GM19043 (cell line): ENCODE measurements at regions not wholly inside any gene's neighbourhood (a gene's known extent, or its start where the extent isn't known, plus 50 kb on each side); places are given as distances from the start of the nearest gene placed in this dataset.

ENCODE experiments used
- ATAC-seq: cut with Tn5 transposase; IDR thresholded peaks from one replicate; pipeline ENCODE4 v1.9.1; 2021; ENCODE audit warnings: low read depth; ENCODE audit not compliant: unreplicated experiment

GRCh38 chr9:73548201-73548600 lies 396.5 kb downstream of the ANXA1 start:
- ATAC-seq: no peak

- ATAC-seq: no peak
Measured at GRCh38 chr9:73549991-73550390, 398.3 kb downstream of the ANXA1 start.

GRCh38 chr9:73553295-73553694 lies 401.6 kb downstream of the ANXA1 start:
- no peak for ATAC-seq

GRCh38 chr9:73558471-73558870 lies 406.8 kb downstream of the ANXA1 start:
- ATAC-seq: no peak

GRCh38 chr9:73565026-73565425 lies 413.4 kb downstream of the ANXA1 start:
- ATAC-seq: no peak

- ATAC-seq: no peak
Measured at GRCh38 chr9:73565833-73566465, 414.3 kb downstream of the ANXA1 start.

- ATAC-seq: no peak
Measured at GRCh38 chr9:73566627-73567026, 415.0 kb downstream of the ANXA1 start.

- ATAC-seq: no peak
Measured at GRCh38 chr9:73573235-73573634, 421.6 kb downstream of the ANXA1 start.

GRCh38 chr9:73575101-73576060 lies 423.7 kb downstream of the ANXA1 start:
- ATAC-seq: no peak

GRCh38 chr9:73577848-73578247 lies 426.2 kb downstream of the ANXA1 start:
- no peak for ATAC-seq

- no peak for ATAC-seq
Measured at GRCh38 chr9:73579823-73580222, 428.2 kb downstream of the ANXA1 start.

- ATAC-seq: no peak
Measured at GRCh38 chr9:73583576-73583975, 431.9 kb downstream of the ANXA1 start.

- no peak for ATAC-seq
Measured at GRCh38 chr9:73595036-73595545, 443.4 kb downstream of the ANXA1 start.

- no peak for ATAC-seq
Measured at GRCh38 chr9:73596321-73596720, 444.7 kb downstream of the ANXA1 start.

- no peak for ATAC-seq
Measured at GRCh38 chr9:73597039-73597438, 445.4 kb downstream of the ANXA1 start.

GRCh38 chr9:73597771-73598170 lies 446.1 kb downstream of the ANXA1 start:
- no peak for ATAC-seq

GRCh38 chr9:73609381-73609780 lies 457.7 kb downstream of the ANXA1 start:
- ATAC-seq: no peak

- no peak for ATAC-seq
Measured at GRCh38 chr9:73611032-73611431, 459.4 kb downstream of the ANXA1 start.

GRCh38 chr9:73613092-73613701 lies 461.5 kb downstream of the ANXA1 start:
- ATAC-seq: no peak

- ATAC-seq: no peak
Measured at GRCh38 chr9:73615557-73615956, 463.9 kb downstream of the ANXA1 start.

GRCh38 chr9:73617586-73617985 lies 465.9 kb downstream of the ANXA1 start:
- no peak for ATAC-seq
